Keratinocyte (primary cell): ENCODE measurements at regions not wholly inside any gene's neighbourhood (a gene's known extent, or its start where the extent isn't known, plus 50 kb on each side); places are given as distances from the start of the nearest gene placed in this dataset.

Experiments used
- EZH2 ChIP-seq: IDR thresholded peaks from one replicate; pipeline ENCODE4 v1.6.1; 2012; ENCODE audit warnings: inconsistent platforms, mild to moderate bottlenecking, low read length, moderate library complexity
- TF ChIP-seq, protein P1 (sequence below), 3 experiments: IDR thresholded peaks in 1 of 3; conservative IDR thresholded peaks in 1 of 3; optimal IDR thresholded peaks in 1 of 3; 2 replicates in 2 of 3; 3 replicates in 1 of 3; pipeline versions ENCODE3 to v1.5.1; 2011; ENCODE audit warnings: low read length in 3 of 3, mild to moderate bottlenecking in 3 of 3, moderate library complexity in 2 of 3, control low read depth in 1 of 3, inconsistent platforms in 1 of 3; ENCODE audit not compliant: insufficient read depth in 2 of 3; ENCODE audit errors: extremely low read depth in 1 of 3

DNA sequence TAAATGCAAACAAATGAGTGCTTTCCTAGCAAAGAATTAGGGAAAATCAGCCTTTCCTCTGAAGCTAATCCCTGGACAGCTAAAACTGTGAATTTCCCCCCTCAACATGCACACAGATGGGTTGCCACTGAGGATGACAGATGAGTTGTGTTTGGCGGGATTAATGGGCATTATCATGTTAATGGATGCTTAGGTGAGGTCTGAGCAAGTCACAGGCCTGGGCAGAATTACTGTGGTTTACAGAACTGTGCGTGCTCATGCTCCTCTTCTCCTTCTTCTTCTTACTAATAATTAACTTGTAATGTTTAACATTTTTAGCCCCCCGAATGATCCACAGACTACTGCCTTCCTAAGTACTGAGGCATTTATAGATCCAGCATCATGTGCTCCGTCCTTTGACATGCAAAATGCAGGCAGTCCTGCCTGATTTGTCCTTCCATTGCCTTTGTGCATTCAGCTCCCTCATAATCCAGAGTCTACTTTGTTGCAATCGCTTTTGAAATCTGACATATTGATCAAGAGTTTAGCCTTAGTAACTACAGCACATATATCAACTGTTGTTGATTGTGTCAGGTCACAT lies 753.4 kb upstream of the MMS22L start:
- TF ChIP-seq, protein P1, sequence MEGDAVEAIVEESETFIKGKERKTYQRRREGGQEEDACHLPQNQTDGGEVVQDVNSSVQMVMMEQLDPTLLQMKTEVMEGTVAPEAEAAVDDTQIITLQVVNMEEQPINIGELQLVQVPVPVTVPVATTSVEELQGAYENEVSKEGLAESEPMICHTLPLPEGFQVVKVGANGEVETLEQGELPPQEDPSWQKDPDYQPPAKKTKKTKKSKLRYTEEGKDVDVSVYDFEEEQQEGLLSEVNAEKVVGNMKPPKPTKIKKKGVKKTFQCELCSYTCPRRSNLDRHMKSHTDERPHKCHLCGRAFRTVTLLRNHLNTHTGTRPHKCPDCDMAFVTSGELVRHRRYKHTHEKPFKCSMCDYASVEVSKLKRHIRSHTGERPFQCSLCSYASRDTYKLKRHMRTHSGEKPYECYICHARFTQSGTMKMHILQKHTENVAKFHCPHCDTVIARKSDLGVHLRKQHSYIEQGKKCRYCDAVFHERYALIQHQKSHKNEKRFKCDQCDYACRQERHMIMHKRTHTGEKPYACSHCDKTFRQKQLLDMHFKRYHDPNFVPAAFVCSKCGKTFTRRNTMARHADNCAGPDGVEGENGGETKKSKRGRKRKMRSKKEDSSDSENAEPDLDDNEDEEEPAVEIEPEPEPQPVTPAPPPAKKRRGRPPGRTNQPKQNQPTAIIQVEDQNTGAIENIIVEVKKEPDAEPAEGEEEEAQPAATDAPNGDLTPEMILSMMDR (optimal IDR thresholded peaks at IDR 0.05 in 1 of 3, IDR thresholded peaks at IDR 0.05 in 1 of 3, conservative IDR thresholded peaks at IDR 0.05 in 1 of 3; ENCODE audit: extremely low read depth in 1 of 3, insufficient read depth in 2 of 3, low read length in 3 of 3) = no peak
- TF ChIP-seq EZH2 = no peak
